Cardiac muscle cell (in vitro differentiated cells and primary cell): ENCODE measurements at regions not wholly inside any gene's neighbourhood (a gene's known extent, or its start where the extent isn't known, plus 50 kb on each side); places are given as distances from the start of the nearest gene placed in this dataset.

Experiments
- DNase-seq, 2 donors: peaks; one replicate each; pipeline versions ENCODE4 v3.0.0 to v3.0.0-alpha.2; 2010 to 2017; ENCODE audit warnings: low read depth in 1 of 2, low spot score in 1 of 2
- H3K27ac ChIP-seq: fragments of 200-600 bp; sonication (generic); 2 replicates; pipeline ENCODE4 v1.5.1; 2016
- H3K27me3 ChIP-seq: fragments of 200-600 bp; sonication (generic); 2 replicates; pipeline ENCODE4 v1.6.0; 2016; ENCODE audit warnings: control low read depth
- H3K36me3 ChIP-seq: fragments of 200-600 bp; sonication (generic); 2 replicates; pipeline ENCODE4 v1.5.1; 2016; ENCODE audit warnings: control low read depth
- H3K4me1 ChIP-seq: fragments of 200-600 bp; sonication (generic); 2 replicates; pipeline ENCODE4 v1.8.1; 2017; ENCODE audit warnings: low read depth, mild to moderate bottlenecking, mixed run types
- H3K4me3 ChIP-seq: fragments of 200-600 bp; sonication (generic); 2 replicates; pipeline ENCODE4 v1.5.1; 2016; ENCODE audit warnings: mild to moderate bottlenecking
- H3K9me3 ChIP-seq: fragments of 200-600 bp; sonication (generic); 2 replicates; pipeline ENCODE4 v1.5.1; 2017; ENCODE audit warnings: low read depth, mild to moderate bottlenecking, control low read depth
- TF ChIP-seq, protein P1 (sequence below): IDR thresholded peaks from 2 replicates; pipeline ENCODE4 v1.5.1; 2012; ENCODE audit warnings: low read depth, mild to moderate bottlenecking, low read length

DNA sequence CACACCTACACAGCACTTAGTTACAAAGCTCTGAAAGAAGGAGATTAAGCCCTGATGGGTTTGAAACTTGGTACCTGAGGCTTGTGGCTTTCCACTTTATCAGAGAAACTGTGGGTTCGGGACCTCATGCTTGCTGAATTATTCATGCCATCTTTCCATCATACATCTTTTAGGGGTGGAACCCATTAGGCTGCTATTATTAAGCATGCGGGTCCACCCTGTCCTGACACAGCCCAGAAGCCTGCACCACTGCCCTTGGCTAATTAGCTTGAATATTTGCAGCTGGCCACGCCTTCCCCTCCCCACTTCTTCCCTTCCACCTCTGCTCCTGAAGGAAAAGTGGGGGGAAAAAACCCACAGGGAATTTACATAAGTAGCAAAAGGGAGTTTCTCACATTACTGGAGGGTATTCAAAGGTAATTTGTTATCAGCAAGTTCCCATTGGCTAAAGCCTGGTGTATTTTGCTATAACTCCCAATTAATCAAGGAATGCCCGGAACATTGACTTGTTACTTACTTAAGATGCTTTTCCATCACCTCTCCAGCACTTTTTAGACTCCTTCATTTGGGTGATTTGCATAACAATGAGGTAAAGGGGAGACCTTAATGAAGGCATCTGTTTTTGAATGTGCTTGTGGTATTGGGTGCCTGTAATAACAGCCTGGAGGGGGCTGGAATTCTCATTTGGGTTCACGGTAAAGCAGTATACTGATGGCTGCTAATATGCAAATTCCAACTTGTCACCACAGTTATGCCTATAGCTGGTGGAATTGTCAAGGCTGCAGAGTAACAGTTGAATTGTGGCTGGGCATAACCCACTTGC, 231.7 kb upstream of the GATB start:
- Histone ChIP-seq H3K4me1 (peaks cover 12% of the 10 kb centered on the region), H3K36me3 (no peaks in the 10 kb centered on the region), H3K27me3 (no peaks in the 10 kb centered on the region), H3K4me3 (no peak overlapping the region), H3K27ac (no peak overlapping the region), H3K9me3 (no peaks in the 10 kb centered on the region)
- DNase-seq = no peak
- TF ChIP-seq, protein P1, sequence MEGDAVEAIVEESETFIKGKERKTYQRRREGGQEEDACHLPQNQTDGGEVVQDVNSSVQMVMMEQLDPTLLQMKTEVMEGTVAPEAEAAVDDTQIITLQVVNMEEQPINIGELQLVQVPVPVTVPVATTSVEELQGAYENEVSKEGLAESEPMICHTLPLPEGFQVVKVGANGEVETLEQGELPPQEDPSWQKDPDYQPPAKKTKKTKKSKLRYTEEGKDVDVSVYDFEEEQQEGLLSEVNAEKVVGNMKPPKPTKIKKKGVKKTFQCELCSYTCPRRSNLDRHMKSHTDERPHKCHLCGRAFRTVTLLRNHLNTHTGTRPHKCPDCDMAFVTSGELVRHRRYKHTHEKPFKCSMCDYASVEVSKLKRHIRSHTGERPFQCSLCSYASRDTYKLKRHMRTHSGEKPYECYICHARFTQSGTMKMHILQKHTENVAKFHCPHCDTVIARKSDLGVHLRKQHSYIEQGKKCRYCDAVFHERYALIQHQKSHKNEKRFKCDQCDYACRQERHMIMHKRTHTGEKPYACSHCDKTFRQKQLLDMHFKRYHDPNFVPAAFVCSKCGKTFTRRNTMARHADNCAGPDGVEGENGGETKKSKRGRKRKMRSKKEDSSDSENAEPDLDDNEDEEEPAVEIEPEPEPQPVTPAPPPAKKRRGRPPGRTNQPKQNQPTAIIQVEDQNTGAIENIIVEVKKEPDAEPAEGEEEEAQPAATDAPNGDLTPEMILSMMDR = no peak

DNA sequence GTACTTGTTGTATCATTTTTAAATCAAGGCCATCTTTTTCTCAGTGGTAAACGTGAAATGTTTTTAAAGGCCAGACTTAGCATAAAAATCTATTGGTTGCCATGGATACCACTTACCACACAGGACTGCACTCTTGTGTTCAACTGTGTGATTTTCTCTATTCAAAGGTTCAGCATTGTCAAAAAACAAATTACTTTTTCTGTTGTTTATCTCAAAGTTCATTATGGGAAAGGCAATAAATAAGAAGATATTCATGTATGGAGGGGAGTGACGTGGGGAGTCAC, 231.0 kb upstream of the GATB start:
- Histone ChIP-seq H3K4me1 (peaks cover 12% of the 10 kb centered on the region), H3K36me3 (no peaks in the 10 kb centered on the region), H3K27ac (no peak overlapping the region), H3K9me3 (no peaks in the 10 kb centered on the region), H3K4me3 (no peak overlapping the region), H3K27me3 (no peaks in the 10 kb centered on the region)
- TF ChIP-seq, protein P1 = no peak
- DNase-seq = no peak

DNA sequence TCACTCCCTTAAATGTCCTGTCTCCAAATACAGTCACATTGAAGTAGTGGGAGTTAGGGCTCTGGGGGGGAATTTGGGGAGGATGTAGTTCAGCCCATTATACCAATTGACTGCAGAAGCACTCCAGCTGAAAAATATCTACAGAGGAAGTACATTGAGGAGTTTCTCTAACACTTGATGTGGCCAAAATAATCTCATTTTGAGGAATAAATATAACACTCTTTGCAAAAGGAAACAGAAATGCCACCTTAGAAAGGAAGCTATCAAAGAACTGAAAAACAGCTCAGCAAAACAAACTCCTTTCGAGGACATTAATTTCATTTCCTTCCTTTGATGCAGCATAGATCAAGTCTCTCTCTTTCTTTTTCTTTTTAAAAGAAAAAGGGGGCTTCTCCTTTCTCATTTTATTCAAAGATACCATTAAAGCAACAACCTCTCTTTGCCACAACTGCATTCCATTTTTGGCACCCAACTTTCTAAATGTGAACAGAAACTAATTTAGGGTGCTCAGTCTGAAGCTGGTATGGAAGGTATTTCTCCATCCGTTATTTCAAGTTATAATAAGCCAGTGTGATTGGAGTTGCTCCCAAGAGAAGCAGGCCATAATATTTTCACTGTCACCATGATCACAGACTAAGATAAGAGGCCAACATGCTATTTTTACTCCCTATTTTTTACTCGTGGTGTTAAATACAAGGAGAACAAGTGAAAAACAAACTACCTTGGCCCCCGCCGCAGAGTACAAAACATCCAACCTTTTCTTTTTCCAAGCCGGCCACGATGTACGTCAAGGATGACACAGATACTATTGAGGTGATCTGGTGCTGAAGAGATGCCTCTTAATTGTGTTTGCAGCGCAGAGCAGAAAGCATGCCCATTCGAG, 230.4 kb upstream of the GATB start:
- TF ChIP-seq, protein P1 = no peak
- Histone ChIP-seq H3K4me1 (peaks cover 12% of the 10 kb centered on the region), H3K4me3 (no peak overlapping the region), H3K36me3 (no peaks in the 10 kb centered on the region), H3K27ac (no peak overlapping the region), H3K27me3 (no peaks in the 10 kb centered on the region), H3K9me3 (no peaks in the 10 kb centered on the region)
- no peak for DNase-seq

DNA sequence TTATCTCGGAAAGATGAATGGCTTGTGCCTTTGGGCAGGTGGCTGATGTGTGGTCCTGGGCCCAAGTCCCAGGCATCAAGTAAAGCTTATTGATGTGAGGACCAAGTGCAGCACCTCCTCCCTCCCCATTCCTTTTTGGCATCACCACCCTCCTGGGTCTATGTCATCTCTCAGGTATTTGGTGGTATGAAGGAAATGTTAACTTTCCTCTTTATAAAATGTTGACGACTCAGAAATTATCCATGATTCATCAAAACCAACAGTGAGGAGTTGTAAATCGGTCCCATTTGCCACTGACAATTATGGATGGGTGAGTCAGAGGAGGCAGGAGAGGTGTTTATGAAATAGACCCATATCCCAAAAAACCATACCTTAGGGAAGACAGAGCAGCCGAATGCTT, 229.4 kb upstream of the GATB start:
- TF ChIP-seq, protein P1 = no peak
- Histone ChIP-seq H3K9me3 (no peaks in the 10 kb centered on the region), H3K4me1 (peaks cover 12% of the 10 kb centered on the region), H3K27me3 (no peaks in the 10 kb centered on the region), H3K27ac (no peak overlapping the region), H3K36me3 (no peaks in the 10 kb centered on the region), H3K4me3 (no peak overlapping the region)
- no peak for DNase-seq

DNA sequence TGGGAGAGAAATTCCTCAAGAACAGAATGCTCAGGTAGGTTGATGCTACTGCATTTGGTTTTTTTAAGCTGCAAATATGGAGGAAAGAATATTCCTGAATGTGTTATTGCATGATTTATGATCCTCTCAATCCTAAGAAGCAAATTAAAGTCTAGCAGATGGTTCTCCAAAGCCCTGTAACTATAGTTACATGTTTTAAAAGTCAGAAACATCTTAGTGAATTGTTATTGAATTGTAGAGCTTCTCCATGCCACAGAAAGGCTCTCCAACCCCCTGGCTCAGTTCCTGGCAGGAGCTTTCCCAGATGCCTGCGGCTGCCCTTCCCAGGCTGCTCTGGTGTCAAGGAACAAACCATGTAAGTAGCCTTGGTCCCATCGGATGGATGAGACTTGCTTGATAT, 227.8 kb upstream of the GATB start:
- Histone ChIP-seq H3K36me3 (no peaks in the 10 kb centered on the region), H3K4me3 (no peak overlapping the region), H3K27ac (no peak overlapping the region), H3K9me3 (no peaks in the 10 kb centered on the region), H3K4me1 (peaks cover 12% of the 10 kb centered on the region), H3K27me3 (no peaks in the 10 kb centered on the region)
- TF ChIP-seq, protein P1 = no peak
- DNase-seq = no peak
